Astrocyte of the spinal cord (primary cell): ENCODE measurements at regions not wholly inside any gene's neighbourhood (a gene's known extent, or its start where the extent isn't known, plus 50 kb on each side); places are given as distances from the start of the nearest gene placed in this dataset.

Experiments
- DNase-seq: peaks from one replicate; pipeline ENCODE4 v3.0.0; 2011; ENCODE audit warnings: low read depth, low spot score
- H3K4me3 ChIP-seq: 2 replicates; pipeline ENCODE4 v1.5.1; 2011; ENCODE audit warnings: low read depth, mild to moderate bottlenecking, low read length, moderate library complexity
- CTCF ChIP-seq: IDR thresholded peaks from 2 replicates; pipeline ENCODE4 v1.5.1; 2012; ENCODE audit warnings: low read depth, mild to moderate bottlenecking, low read length, inconsistent platforms
- in situ Hi-C: cut with HindIII; loops from 2 replicates; pipeline ENCODE4 v1.10.0; 2017; ENCODE audit warnings: low sequenced_read_pairs

- in situ Hi-C loops = no loop called here
- no peak for TF ChIP-seq CTCF
- H3K4me3 ChIP-seq = no peak overlapping the region
- DNase-seq = no peak
Measured at GRCh38 chrX:10395179-10395578, 225.2 kb downstream of the MID1 start.
